Fibroblast of lung (primary cell): ENCODE measurements at regions not wholly inside any gene's neighbourhood (a gene's known extent, or its start where the extent isn't known, plus 50 kb on each side); places are given as distances from the start of the nearest gene placed in this dataset.

Experiments used
- CTCF ChIP-seq, 2 donors: IDR thresholded peaks in 1 of 2; conservative IDR thresholded peaks in 1 of 2; 1 replicate in 1 of 2; 2 replicates in 1 of 2; pipeline ENCODE4 v1.5.1; 2011 to 2012; ENCODE audit warnings: low read length in 2 of 2, control low read depth in 1 of 2, inconsistent platforms in 1 of 2, low read depth in 1 of 2, mild to moderate bottlenecking in 1 of 2
- EZH2 ChIP-seq: IDR thresholded peaks from 2 replicates; pipeline ENCODE4 v1.5.1; 2012; ENCODE audit warnings: low read length, control low read depth, mild to moderate bottlenecking; ENCODE audit errors: missing control alignments

- TF ChIP-seq CTCF (conservative IDR thresholded peaks at IDR 0.05 in 1 of 2, IDR thresholded peaks at IDR 0.05 in 1 of 2; ENCODE audit: low read depth in 1 of 2, low read length in 2 of 2) (no peak), EZH2 (no peak)
These were observed 244.8 kb downstream of the LRRN1 start for GRCh38 chr3:4043867-4044575.
